Colon (tissue), 2 donors: ENCODE measurements at regions not wholly inside any gene's neighbourhood (a gene's known extent, or its start where the extent isn't known, plus 50 kb on each side); places are given as distances from the start of the nearest gene placed in this dataset.

Source experiments
- FAIRE-seq: peaks from 2 replicates; lab custom pipeline; 2012; peaks lifted over from hg19 to GRCh38; lab: Jason Lieb, UNC
- donor health status: control.
- donor health status: control.

DNA sequence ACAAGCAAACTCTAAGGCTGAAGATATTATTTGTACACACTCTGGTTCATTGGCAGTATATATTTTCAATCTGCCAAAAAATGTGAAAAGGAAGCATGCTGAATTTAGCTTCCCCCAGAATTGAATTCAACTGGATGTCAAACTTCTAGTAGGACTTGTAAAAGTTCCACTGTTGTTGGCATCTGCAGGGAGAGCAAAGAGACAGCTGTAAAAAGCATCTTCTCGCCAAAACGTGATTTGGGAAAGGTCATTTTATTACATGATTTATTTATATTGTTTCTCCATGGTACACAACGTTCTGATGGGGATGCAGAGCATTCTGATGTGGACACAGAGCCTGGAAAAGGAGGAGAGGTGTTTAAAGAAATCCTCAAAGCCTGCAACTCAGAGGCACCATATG is 196.7 kb upstream of the ADAMTS9 start:
- no peak for FAIRE-seq

DNA sequence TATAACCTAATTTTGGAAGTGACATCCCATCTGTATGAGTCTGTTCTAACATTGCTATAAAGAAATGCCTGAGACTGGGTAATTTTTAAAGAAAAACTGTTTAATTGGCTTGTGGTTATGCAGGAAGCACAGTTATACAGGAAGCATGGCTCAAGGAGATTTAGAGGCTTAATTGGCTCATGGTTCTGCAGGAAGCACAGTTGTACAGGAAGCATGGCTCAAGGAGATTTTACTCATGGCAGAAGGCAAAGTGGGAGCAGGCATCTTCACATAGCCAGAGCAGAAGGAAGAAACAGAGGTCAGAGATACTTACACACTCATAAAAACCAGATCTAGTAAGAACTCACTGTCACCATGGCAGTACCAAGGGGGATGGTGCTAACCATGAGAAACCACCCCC is 193.1 kb upstream of the ADAMTS9 start:
- no peak for FAIRE-seq

DNA sequence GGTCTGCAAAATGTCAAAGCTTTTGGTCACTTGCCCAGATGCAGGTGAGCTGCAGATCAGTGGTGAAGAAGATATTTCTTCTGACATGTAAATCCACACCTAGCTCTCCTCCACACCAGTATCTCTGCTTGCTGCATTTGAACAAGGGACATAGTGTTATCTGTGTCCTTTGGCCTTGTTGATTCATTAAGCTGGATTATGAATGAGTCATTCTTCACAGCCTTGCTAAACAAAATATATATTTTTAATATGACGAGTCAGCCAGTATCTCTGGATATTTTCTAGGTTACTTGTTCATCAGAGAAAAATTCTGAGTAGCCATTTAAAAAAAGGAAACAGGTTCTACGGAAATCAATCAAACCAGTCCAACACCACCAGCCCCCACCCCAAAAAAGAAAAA is 190.6 kb upstream of the ADAMTS9 start:
- no peak for FAIRE-seq

DNA sequence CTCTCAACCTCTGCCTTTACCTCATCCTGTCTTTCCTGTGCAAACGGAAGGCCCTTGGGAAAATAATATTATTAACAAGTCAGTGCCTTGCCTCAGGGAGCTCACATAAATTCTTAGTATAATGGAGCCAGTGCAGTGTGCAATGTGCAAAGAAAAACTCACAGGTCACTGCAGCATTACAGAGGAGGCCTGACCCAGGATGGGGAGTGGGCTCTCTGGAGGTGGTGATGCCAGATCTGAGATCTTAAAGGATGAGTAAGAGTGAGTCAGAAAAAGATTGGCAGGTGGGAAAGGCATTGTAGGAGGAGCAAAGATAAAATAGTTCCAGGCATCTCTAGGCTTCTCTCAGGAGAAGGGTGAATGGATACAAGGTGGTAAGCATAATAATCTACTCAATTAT is 185.6 kb upstream of the ADAMTS9 start:
- FAIRE-seq = no peak

DNA sequence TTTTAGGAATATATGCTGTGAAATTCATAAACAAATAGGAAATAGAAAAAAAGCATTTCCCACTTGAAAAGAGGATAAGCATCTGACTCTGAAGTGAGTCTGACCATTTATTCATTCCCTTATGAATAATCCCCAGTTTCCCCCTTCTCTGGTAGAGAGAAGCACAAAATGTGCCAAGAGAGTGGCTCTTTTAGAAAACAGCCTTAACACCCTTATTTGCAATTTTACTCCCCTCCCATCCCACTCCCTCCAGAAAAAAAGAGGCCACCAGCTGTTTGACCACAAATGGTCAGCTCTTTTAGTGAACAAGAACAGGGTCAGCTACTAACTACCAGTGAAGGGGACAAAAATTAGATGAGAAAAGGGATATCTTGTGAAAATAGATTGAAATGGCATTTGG is 184.5 kb upstream of the ADAMTS9 start:
- no peak for FAIRE-seq

DNA sequence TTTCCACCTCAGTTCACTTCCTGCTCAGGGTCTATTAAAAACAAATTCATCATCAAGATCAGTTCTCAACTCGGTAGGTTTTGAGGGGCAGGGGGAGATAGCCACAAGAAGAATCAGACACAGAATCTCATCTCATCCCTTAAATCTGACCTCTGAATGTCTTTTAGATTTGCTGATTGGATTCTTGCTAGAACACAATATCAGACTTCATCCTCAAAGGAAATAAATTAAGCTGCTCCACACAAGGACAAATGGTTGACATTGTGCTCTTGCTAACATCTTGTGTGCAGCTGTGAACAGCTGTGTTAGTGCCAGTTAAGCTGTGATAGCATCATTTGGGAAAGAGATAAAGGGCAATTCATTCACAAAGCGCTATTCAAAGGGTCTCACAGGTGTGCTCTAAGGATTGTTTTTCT is 184.0 kb upstream of the ADAMTS9 start:
- no peak for FAIRE-seq

DNA sequence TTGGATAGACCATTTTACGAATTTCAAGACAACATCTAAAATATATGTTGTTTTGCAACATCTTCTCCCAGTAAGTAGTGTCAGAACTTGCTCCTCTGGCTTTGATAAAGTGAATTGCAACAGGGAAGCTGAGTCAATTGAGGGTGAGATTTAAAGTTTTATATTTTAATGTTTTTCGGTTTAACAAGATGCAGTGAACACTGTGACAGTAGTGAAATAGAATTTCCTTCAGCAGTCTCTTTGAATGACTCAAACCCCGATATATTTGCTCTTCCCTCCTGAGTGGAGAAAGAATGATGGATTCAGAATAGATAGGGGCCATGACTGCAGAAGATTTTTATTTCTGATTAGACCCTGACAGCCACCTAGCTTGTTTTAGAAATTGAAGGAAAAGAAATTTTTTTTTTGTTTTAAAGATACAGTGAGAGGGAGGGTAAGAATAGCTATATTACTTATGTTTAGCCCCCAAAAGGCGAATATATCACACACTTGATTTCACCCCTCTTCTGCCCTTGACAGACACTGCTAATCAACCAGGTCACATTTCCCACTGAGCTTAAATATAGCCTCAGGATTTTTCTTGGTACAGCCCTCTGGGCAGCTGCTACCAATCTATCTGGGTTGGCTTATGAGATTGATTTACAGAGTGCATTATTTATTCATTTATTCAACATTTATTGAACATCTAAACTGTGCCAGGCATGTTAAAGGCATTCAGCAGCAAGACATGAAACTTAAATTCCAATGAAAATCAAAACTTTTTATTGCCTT is 183.3 kb upstream of the ADAMTS9 start:
- no peak for FAIRE-seq

DNA sequence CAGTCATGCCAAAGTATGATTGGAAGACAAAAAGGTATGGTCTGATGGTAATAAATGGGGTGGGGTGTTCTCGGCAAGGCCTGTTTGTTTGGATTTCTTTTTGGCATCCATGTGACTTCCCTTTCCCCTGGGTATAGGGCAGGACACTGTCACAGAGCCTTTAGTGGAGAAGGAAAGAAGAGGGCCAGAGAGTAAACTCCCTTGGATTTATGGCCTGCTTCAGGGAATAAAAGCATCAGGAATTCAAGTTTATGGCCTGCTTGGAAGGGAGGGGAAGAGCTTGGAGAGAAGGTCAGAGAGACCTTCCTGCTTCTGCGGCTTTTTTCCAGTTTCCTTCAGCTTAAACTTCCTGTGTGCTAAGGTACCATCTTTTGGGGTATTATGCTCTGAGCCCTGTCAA is 179.4 kb upstream of the ADAMTS9 start:
- FAIRE-seq = no peak

DNA sequence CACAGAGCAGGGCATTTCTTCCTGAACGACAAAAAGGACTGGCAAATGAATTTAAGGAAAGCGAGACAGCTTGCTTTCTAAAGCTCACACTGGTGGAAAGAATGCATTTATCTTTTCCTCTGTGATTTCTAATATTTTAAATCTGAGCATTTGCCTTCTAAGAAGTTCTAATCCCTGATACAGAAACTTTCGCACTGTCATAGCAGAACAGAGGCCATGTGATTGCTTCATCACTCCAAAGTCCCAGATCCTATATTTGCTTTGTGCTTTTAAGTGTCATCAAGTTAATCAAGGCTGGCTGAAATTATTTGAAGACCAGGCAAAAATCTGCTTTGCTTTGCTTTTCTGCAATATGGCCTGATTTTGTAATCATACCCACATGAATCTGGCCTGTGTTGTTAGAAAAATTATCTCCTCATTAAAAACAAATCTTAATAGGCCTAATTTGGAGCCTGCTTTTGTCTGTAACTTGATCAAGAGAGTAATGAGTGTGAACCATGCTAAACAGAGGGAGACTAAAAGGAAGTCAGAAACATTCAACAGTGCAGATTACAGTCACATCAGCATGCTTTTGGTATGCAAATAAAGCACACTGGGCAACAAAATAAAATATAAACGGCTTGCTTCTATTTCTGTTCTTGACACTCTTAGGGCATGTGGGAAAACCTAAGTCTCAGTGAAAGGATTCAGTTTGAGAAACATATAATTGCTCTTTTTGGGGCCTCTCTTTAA is 178.2 kb upstream of the ADAMTS9 start:
- FAIRE-seq = no peak

DNA sequence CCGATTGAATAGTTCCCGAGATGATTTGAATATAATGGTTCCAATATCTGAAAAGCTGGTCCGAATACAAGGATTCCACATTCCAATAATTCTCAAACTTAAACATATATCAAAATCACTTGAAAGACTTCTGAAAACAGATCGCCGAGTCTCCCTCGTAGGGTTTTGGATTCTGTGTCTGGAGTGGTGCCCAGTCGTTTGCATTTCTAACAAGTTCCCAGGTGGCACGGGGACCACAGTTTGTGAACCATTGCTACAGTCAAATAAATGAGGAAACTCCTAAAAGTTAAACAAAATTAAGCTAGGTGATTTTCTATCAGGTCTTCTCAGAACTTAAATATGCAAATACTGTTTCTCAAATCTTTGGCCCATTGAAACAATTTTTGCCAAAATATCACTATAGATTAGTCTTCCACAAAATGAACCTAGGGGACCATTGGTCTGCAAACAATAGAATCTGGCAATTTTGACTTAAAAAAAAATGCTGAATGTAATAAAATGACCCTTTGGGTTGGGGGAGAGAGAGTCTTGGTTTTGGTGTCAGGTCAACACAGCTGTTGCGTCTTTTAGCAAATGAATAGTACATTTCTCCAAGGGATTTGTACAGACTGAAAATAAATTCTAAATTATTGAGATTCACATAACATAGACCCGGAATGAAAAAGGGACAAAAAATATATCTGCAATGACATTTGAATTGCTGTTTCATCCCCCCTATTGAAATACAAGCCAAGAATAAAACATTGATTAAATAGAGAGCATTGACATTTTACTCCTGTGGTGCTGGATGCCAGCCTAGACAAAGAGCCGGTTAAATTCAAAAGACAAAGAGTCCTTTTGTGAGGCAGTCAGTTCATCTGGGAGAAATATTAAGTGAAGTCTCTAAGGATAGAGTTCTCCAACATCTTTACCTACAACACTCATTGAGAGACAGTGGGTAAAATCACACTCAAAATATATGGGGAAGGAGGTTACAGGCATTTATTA is 175.7 kb upstream of the ADAMTS9 start:
- no peak for FAIRE-seq

DNA sequence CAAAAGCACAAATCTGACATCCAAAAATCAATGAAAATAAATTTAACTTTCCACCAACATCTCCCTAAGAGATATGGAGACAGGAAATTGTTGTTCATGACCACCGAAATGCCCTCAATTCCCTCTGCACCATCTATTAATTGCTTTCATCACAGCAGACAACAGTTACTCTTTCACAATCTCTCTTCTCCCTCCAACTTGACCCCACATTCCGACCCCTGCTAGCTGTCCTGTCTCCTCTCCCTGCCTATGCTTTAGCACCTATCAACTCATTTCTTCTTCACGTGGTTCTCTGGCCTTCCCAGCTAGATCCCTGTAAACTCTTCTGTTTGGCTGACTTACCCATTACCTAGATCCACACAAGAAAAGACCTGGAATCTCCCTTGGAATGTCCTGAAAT is 173.9 kb upstream of the ADAMTS9 start:
- no peak for FAIRE-seq

DNA sequence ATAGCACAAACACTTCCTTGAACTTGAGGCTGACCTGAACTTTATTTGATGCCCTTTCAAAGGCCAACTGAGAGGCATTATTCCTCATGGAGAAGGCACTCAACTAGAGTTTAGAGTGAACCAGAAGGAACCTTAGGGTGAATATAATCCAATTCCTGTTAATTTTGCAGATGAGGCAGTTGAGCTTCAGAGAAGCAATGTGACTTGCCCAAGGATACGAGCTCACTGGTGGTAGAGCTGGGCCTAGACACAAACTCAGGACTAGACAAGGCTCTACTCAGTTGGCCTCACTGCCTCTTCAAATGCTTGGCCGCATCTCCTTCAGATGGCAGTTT is 172.7 kb upstream of the ADAMTS9 start:
- no peak for FAIRE-seq

DNA sequence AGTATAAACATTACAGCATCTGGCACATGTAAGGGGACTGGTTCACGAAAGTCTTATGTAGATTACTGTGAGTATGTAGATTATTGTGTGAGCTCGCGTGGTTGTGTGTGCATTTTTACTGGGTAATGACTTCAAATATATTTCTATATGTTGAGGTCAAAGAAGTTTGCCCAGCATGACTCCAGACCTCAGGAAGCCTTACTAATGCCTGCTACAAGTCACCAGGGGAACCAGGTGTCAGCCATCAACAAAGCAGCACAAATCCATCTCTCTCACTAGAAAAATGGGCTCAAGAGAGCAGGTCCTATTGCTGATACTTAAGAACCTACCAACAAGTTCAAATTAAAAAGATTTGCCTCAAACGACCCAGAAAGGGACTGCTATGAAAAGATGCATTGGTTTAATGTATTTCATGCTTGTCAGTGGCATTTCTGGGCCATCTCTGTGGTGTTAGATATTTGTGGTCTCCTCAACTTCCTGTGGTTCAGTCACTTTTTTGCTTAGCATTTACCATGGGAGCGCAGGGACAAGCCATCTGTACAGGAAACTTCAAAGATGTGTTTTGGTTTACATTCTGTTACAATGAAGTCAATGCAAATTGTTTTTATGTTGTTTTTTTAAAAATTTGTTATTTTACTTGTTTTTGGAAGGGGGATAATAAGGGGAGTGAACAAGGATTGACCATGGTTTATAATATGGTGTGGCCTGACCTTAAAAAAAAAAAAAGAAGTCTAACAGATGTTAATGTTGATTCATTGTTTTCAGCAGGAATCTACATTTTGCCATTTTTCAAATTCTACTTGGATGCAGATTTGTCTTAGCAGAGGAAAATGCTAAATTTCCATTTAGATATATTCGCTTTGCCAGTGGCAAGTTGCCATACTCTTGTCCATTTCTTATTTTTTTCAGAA is 172.1 kb upstream of the ADAMTS9 start:
- no peak for FAIRE-seq

DNA sequence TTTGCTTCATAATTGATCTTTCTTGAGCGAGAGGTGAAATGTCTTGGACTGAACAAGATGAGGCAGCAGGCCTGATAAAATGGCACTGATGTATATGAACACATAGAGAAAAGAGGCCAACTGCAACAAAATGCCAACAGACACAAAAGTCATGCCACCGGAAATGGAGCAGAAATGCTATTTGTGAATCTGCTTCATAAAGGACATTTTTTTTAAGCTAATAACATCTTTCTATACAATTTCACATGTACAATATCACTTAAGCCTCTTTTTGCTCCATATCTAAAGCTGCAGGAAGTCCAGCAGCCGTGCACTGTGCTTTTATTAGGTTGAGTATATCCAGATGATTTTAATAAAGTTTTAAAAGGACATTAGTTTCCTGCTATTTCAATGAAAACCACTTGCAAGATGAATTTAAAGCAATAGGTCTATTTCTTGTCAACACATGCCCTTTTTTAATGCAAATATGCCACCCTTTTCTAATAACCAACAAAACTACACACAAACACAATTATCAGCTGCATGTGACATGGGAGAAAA is 169.2 kb upstream of the ADAMTS9 start:
- no peak for FAIRE-seq

DNA sequence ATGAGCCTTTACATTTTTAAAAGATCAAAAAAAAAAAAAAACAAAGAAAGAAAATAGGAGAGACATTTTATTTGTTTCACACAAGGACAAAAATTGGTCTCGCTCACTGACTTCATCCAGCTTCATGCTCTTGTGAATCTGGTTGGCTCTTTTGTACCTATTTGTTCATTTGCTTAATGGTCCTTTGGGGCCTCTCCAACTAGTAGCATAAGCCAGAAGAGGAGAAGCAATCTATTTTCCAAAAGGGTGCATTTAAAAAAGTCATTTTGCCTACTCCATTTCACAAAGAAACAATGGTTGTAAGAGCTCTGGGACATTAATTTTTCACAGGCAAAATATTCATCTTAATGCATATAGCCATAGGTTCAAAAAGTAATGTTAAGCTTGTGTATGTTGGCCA is 168.3 kb upstream of the ADAMTS9 start:
- no peak for FAIRE-seq

DNA sequence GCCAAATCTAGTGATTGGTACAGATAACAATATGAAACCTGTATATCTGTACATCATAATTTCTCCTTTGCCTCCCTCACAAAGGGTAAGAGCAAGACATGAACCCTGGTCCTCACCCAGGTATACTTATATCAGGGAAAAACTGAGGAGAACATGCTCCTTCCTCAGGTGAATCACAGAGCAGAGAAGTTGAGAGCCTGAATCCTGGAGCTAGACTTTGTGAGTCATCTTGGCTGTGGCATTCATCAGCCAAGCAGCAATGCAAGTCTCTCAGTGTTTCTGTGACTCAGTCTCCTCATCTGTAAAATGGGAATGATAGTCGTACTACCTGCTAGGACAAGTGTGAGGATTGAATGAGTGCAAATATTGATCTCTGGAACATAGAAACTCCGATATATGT is 165.7 kb upstream of the ADAMTS9 start:
- no peak for FAIRE-seq

DNA sequence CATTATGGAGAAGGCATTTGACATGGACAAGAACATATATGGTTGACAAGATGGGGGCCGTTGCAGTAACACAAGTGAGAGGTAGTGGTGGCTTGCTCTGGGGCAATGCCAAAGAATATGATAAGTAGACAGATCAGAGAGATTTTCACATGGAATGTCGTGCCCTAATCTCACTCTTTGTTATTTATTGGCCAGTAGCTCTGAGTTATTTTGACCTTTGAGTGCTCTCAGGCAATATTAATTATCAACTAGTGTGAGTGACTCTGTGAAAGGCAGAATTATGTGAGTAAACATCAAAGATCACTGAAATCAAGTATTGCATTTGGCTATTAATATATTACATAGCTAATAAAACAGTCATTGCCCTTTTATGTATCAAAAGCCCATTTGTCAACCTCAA is 164.9 kb upstream of the ADAMTS9 start:
- FAIRE-seq = no peak

DNA sequence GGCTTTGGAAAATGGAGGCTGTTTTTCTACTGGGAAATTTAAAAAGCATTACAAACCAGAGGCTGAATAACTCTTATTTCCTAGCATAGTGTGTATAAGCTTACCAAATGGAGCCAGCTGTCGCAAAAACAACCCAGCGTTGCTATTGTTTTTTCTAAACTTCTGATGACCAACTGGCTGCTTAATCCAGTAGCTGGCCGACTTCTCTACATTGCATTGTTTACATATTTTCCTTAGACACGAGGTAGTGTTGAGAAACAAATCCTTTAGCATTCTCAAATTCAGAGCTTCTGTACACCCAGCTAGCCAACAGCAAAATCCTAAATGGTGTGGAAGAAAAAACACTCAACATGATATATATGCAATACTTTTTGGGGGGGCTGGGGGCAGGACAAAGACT is 161.0 kb upstream of the ADAMTS9 start:
- no peak for FAIRE-seq

DNA sequence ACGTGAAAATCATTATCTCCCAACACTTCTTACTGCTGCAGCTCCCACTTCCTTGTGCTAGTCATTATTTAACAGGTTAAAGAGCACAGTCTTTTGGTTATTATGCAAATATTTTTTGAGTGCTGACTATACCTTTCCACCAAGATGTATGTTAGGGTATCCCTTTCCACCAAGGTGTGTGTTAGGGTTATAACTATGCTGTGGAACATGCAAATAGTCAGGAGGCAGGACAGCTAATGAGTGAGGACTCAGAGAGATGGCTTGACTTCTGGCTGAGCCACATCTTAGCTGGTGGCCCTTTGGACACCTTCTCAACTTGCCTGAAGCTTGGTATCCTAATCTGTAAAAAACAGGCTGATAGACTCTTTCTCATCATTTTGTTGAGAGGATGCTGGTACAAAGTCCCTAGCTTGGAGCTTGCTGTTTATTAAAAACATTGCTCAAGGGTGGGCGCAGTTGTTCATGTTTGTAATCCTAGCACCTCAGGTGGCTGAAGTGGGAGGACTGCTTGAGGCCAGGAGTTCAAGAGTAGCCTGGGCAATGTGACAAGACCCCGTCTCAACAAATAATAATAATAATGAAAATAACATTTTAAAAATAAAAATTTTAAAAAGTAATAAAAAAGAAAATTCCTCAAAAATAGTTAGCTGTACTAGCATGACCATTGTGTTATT is 160.5 kb upstream of the ADAMTS9 start:
- FAIRE-seq = no peak

DNA sequence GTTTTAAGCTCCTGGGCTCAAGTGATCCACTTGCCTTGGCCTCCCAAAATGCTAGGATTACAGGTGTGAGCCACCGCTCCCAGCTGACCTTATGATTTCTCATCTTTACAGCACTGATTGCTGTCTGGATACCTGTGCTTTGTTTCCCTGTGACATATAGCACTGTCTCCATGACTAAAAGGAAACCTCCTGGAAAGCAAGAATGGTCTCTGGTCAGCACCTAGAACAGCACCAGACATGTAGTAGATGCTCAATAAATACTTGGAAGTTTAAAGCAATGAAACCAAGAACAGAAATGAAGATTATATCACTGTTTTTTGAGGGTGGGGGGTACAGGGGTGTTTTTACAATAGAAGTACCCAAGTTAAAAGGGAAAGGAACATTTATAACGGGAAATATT is 156.8 kb upstream of the ADAMTS9 start:
- FAIRE-seq = no peak
